ENCODE measurements at regions not wholly inside any gene's neighbourhood (a gene's known extent, or its start where the extent isn't known, plus 50 kb on each side); places are given as distances from the start of the nearest gene placed in this dataset.

DNA sequence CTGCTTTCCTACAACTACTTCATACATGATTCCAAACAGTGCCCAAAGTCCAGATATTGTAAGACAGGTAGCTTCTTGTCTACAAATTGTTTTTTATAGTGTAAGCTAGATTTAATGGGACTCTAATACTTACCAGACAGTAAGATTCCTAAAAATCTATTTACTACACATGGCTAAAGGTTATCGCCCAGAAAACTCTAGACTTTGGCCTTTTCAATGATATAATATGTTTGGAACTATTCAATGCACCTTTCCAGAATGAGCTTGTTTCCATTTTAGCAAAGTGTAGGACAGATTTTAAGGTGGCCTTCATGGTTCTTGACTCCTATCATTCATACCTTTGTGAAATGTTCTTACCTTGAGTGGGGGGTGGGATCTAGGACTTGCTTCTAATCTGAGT, 951.0 kb downstream of the SORCS1 start:
- TF ChIP-seq POLR2A (IDR thresholded peaks at IDR 0.05) = no peak
- TF ChIP-seq, protein P1, sequence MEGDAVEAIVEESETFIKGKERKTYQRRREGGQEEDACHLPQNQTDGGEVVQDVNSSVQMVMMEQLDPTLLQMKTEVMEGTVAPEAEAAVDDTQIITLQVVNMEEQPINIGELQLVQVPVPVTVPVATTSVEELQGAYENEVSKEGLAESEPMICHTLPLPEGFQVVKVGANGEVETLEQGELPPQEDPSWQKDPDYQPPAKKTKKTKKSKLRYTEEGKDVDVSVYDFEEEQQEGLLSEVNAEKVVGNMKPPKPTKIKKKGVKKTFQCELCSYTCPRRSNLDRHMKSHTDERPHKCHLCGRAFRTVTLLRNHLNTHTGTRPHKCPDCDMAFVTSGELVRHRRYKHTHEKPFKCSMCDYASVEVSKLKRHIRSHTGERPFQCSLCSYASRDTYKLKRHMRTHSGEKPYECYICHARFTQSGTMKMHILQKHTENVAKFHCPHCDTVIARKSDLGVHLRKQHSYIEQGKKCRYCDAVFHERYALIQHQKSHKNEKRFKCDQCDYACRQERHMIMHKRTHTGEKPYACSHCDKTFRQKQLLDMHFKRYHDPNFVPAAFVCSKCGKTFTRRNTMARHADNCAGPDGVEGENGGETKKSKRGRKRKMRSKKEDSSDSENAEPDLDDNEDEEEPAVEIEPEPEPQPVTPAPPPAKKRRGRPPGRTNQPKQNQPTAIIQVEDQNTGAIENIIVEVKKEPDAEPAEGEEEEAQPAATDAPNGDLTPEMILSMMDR (IDR thresholded peaks at IDR 0.05) = no peak
